ENCODE measurements at regions not wholly inside any gene's neighbourhood (a gene's known extent, or its start where the extent isn't known, plus 50 kb on each side); places are given as distances from the start of the nearest gene placed in this dataset.

GRCh38 chr13:88744289-88744688, 1073.1 kb downstream of the SLITRK5 start:
- Mint-ChIP-seq H3K27me3 (no peaks in the 10 kb centered on the region), H3K4me1 (ENCODE audit: unreplicated experiment) (no peaks in the 10 kb centered on the region), H3K4me3 (no peak overlapping the region), H3K27ac (no peak overlapping the region), H3K9me3 (peaks cover 5% of the 10 kb centered on the region), H3K36me3 (no peaks in the 10 kb centered on the region)
- TF ChIP-seq CTCF (conservative IDR thresholded peaks at IDR 0.05), result no peak
- DNase-seq (ENCODE audit: extremely low spot score, unreplicated experiment), result no peak

GRCh38 chr13:88745011-88745410, 1073.8 kb downstream of the SLITRK5 start:
- no peak for DNase-seq (ENCODE audit: extremely low spot score, unreplicated experiment)
- Mint-ChIP-seq H3K27me3 (no peaks in the 10 kb centered on the region), H3K9me3 (peaks cover 5% of the 10 kb centered on the region), H3K36me3 (no peaks in the 10 kb centered on the region), H3K27ac (no peak overlapping the region), H3K4me3 (no peak overlapping the region), H3K4me1 (ENCODE audit: unreplicated experiment) (no peaks in the 10 kb centered on the region)
- no peak for TF ChIP-seq CTCF (conservative IDR thresholded peaks at IDR 0.05)

GRCh38 chr13:88752041-88752440, 1080.9 kb downstream of the SLITRK5 start:
- no peak overlapping the region for H3K4me3 Mint-ChIP-seq

GRCh38 chr13:88754141-88754540, 1083.0 kb downstream of the SLITRK5 start:
- Mint-ChIP-seq H3K4me3 (no peak overlapping the region), H3K27ac (no peak overlapping the region), H3K36me3 (no peaks in the 10 kb centered on the region)

More at GRCh38 chr13:88752041-88752440, 1080.9 kb downstream of the SLITRK5 start:
- Mint-ChIP-seq H3K9me3 (no peaks in the 10 kb centered on the region), H3K27ac (no peak overlapping the region), H3K27me3 (no peaks in the 10 kb centered on the region), H3K36me3 (no peaks in the 10 kb centered on the region), H3K4me1 (ENCODE audit: unreplicated experiment) (peaks cover 3% of the 10 kb centered on the region)
- TF ChIP-seq CTCF (conservative IDR thresholded peaks at IDR 0.05), result no peak
- no peak for DNase-seq (ENCODE audit: extremely low spot score, unreplicated experiment)

GRCh38 chr13:88761145-88761544, 1090.0 kb downstream of the SLITRK5 start:
- H3K4me3 Mint-ChIP-seq, result no peak overlapping the region
- no peak for TF ChIP-seq CTCF (conservative IDR thresholded peaks at IDR 0.05)
- no peaks in the 10 kb centered on the region for H3K36me3 Mint-ChIP-seq
- no peaks in the 10 kb centered on the region for H3K27me3 Mint-ChIP-seq
- no peak for DNase-seq (ENCODE audit: extremely low spot score, unreplicated experiment)
- H3K4me1 Mint-ChIP-seq (ENCODE audit: unreplicated experiment), result peaks cover 4% of the 10 kb centered on the region
- H3K9me3 Mint-ChIP-seq, result peaks cover 4% of the 10 kb centered on the region
- no peak overlapping the region for H3K27ac Mint-ChIP-seq

More at GRCh38 chr13:88754141-88754540, 1083.0 kb downstream of the SLITRK5 start:
- Mint-ChIP-seq H3K27me3 (no peaks in the 10 kb centered on the region), H3K4me1 (ENCODE audit: unreplicated experiment) (peaks cover 3% of the 10 kb centered on the region), H3K9me3 (no peaks in the 10 kb centered on the region)
- no peak for TF ChIP-seq CTCF (conservative IDR thresholded peaks at IDR 0.05)
- no peak for DNase-seq (ENCODE audit: extremely low spot score, unreplicated experiment)

- no peak for DNase-seq (ENCODE audit: extremely low spot score, unreplicated experiment)
- Mint-ChIP-seq H3K4me1 (ENCODE audit: unreplicated experiment) (peaks cover 4% of the 10 kb centered on the region), H3K27me3 (no peaks in the 10 kb centered on the region), H3K4me3 (no peak overlapping the region), H3K27ac (no peak overlapping the region), H3K36me3 (no peaks in the 10 kb centered on the region), H3K9me3 (peaks cover 4% of the 10 kb centered on the region)
- TF ChIP-seq CTCF (conservative IDR thresholded peaks at IDR 0.05), result no peak
Observed at GRCh38 chr13:88764103-88764502, 1092.9 kb downstream of the SLITRK5 start.

All from type B pancreatic cell (in vitro differentiated cells).